ENCODE measurements at regions not wholly inside any gene's neighbourhood (a gene's known extent, or its start where the extent isn't known, plus 50 kb on each side); places are given as distances from the start of the nearest gene placed in this dataset.

DNA sequence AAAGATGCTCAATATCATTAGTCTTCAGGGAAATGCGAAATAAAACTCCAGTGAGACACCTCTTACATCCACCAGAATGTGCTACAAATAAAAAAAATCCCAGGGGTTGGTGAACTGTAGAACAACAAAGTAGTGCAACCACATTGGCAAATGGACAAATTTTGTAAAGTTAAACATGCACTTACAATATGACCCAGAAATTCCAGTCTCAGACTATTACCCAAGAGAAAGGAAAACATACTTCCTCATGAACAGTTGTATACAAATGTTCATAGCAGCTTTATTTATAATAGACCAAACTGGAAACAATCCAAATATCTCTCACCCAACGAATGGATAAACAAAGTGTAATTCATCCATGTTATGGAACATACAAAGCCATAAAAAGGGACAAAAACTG lies 239.5 kb downstream of the ABCC12 start:
- TF ChIP-seq EZH2 (IDR thresholded peaks at IDR 0.05; ENCODE audit: low read depth, low read length, severe bottlenecking) (no peak), BCL11A (IDR thresholded peaks at IDR 0.05; ENCODE audit: low read depth in 2 of 2, low read length in 2 of 2) (no peak), POLR2A (IDR thresholded peaks at IDR 0.05; ENCODE audit: control extremely low read depth in 1 of 2, low read depth in 2 of 2, low read length in 2 of 2) (no peak), SIX5 (IDR thresholded peaks at IDR 0.05; ENCODE audit: low read depth, low read length) (no peak), SP2 (IDR thresholded peaks at IDR 0.05; ENCODE audit: low read length) (no peak), NANOG (IDR thresholded peaks at IDR 0.05; ENCODE audit: insufficient read depth, low read depth, low read length, poor library complexity, severe bottlenecking) (no peak), RFX5 (IDR thresholded peaks at IDR 0.05; ENCODE audit: borderline replicate concordance, low read depth, low read length) (no peak), CBX5 (IDR thresholded peaks at IDR 0.05; ENCODE audit: low read depth, low read length) (no peak), EP300 (IDR thresholded peaks at IDR 0.05; ENCODE audit: borderline replicate concordance in 1 of 2, low read depth in 2 of 2, low read length in 2 of 2) (no peak), SIN3A (conservative IDR thresholded peaks at IDR 0.05 in 1 of 2, IDR thresholded peaks at IDR 0.05 in 1 of 2; ENCODE audit: low read depth in 1 of 2, low read length in 2 of 2) (no peak), SP1 (IDR thresholded peaks at IDR 0.05; ENCODE audit: low read depth, low read length) (no peak)
- TF ChIP-seq, protein P1, sequence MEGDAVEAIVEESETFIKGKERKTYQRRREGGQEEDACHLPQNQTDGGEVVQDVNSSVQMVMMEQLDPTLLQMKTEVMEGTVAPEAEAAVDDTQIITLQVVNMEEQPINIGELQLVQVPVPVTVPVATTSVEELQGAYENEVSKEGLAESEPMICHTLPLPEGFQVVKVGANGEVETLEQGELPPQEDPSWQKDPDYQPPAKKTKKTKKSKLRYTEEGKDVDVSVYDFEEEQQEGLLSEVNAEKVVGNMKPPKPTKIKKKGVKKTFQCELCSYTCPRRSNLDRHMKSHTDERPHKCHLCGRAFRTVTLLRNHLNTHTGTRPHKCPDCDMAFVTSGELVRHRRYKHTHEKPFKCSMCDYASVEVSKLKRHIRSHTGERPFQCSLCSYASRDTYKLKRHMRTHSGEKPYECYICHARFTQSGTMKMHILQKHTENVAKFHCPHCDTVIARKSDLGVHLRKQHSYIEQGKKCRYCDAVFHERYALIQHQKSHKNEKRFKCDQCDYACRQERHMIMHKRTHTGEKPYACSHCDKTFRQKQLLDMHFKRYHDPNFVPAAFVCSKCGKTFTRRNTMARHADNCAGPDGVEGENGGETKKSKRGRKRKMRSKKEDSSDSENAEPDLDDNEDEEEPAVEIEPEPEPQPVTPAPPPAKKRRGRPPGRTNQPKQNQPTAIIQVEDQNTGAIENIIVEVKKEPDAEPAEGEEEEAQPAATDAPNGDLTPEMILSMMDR (IDR thresholded peaks at IDR 0.05; ENCODE audit: control extremely low read depth in 1 of 3, insufficient read depth in 1 of 3, low read depth in 1 of 3, low read length in 3 of 3): no peak
- TF ChIP-seq, protein P2, sequence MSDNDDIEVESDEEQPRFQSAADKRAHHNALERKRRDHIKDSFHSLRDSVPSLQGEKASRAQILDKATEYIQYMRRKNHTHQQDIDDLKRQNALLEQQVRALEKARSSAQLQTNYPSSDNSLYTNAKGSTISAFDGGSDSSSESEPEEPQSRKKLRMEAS (IDR thresholded peaks at IDR 0.05): no peak
